Left colon (tissue), 2 donors: ENCODE measurements at regions not wholly inside any gene's neighbourhood (a gene's known extent, or its start where the extent isn't known, plus 50 kb on each side); places are given as distances from the start of the nearest gene placed in this dataset.
A peak's percentile ranks its signal among the peaks of the same experiment; 100 is the strongest.

Experiments used
- ATAC-seq: fragments of 200-7000 bp; cut with Tn5 transposase; one replicate; pipeline ENCODE4 v1.9.1; 2020; ENCODE audit warnings: mild to moderate bottlenecking, moderate library complexity
- DNase-seq, 2 donors: peaks; one replicate each; pipeline ENCODE4 v3.0.0-alpha.2; 2020
- intact Hi-C, 2 donors: fragments of 100-400 bp; cut with DNase I in 1 of 2; cut with micrococcal nuclease in 1 of 2; formaldehyde crosslinking; loops; one replicate each; pipeline versions ENCODE4 v1.11.2 to v1.14.0; 2022; cut with DNase I, micrococcal nuclease
- donor health status: DM: no; HTN: no; CAD: no.
- donor health status: DM: yes; HTN: yes; CAD: no.

GRCh38 chr20:40599987-40600386 is 89.0 kb downstream of the MAFB start:
- ATAC-seq = no peak
- no peak for DNase-seq
- intact Hi-C loops = no loop called here

- ATAC-seq = no peak
- intact Hi-C loops = no loop called here
- DNase-seq = no peak
Measured at GRCh38 chr20:40592941-40593340, 96.1 kb downstream of the MAFB start.

GRCh38 chr20:40591536-40591935 is 97.5 kb downstream of the MAFB start:
- intact Hi-C loops = no loop called here
- ATAC-seq (no peak), DNase-seq (no peak)

GRCh38 chr20:40591119-40591518 is 97.9 kb downstream of the MAFB start:
- intact Hi-C loops = no loop called here
- DNase-seq = no peak
- ATAC-seq = no peak

- DNase-seq (no peak), ATAC-seq (no peak)
- intact Hi-C loops = no loop called here
Measured at GRCh38 chr20:40589581-40589980, 99.5 kb downstream of the MAFB start.

GRCh38 chr20:40588891-40589290 is 100.1 kb downstream of the MAFB start:
- intact Hi-C loops = no loop called here
- ATAC-seq = no peak
- no peak for DNase-seq

- intact Hi-C loops = no loop called here
- ATAC-seq = peak; percentile 81
- peak in 1 of 2 donors; percentile 26 for DNase-seq
Measured at GRCh38 chr20:40587038-40587437, 102.0 kb downstream of the MAFB start.

- ATAC-seq (no peak), DNase-seq (peak in 1 of 2 donors; percentile 25)
- intact Hi-C loops = no loop called here
Measured at GRCh38 chr20:40584130-40584809, 104.8 kb downstream of the MAFB start.

GRCh38 chr20:40583636-40584035 is 105.4 kb downstream of the MAFB start:
- no peak for DNase-seq
- ATAC-seq = no peak
- intact Hi-C loops = no loop called here

- intact Hi-C loops = no loop called here
- DNase-seq (peak; percentile 16 to 38), ATAC-seq (peak; percentile 13)
Measured at GRCh38 chr20:40583205-40583604, 105.8 kb downstream of the MAFB start.

GRCh38 chr20:40582531-40582930 is 106.5 kb downstream of the MAFB start:
- peak in 1 of 2 donors; percentile 41 for DNase-seq
- ATAC-seq = peak; percentile 92
- intact Hi-C loops = no loop called here

- DNase-seq (no peak), ATAC-seq (no peak)
- intact Hi-C loops = no loop called here
Measured at GRCh38 chr20:40579701-40580100, 109.3 kb downstream of the MAFB start.

- DNase-seq = no peak
- ATAC-seq = no peak
- intact Hi-C loops = no loop called here
Measured at GRCh38 chr20:40578961-40579360, 110.1 kb downstream of the MAFB start.

- no peak for ATAC-seq
- intact Hi-C loops = no loop called here
- no peak for DNase-seq
Measured at GRCh38 chr20:40575851-40576250, 113.2 kb downstream of the MAFB start.

- DNase-seq (no peak), ATAC-seq (no peak)
- intact Hi-C loops = no loop called here
Measured at GRCh38 chr20:40572251-40572650, 116.8 kb downstream of the MAFB start.

GRCh38 chr20:40571639-40572038 is 117.4 kb downstream of the MAFB start:
- intact Hi-C loops = no loop called here
- ATAC-seq (no peak), DNase-seq (no peak)

GRCh38 chr20:40568200-40568599 is 120.8 kb downstream of the MAFB start:
- intact Hi-C loops = no loop called here
- ATAC-seq = no peak
- DNase-seq = no peak

GRCh38 chr20:40565682-40566040 is 123.4 kb downstream of the MAFB start:
- ATAC-seq (no peak), DNase-seq (no peak)
- intact Hi-C loops = no loop called here

- intact Hi-C loops = no loop called here
- DNase-seq (no peak), ATAC-seq (no peak)
Measured at GRCh38 chr20:40565001-40565681, 123.9 kb downstream of the MAFB start.

GRCh38 chr20:40563296-40563950 is 125.6 kb downstream of the MAFB start:
- DNase-seq = peak; percentile 94 to 95
- peak; percentile 97 for ATAC-seq
- intact Hi-C loops = no loop called here
